ENCODE measurements at regions not wholly inside any gene's neighbourhood (a gene's known extent, or its start where the extent isn't known, plus 50 kb on each side); places are given as distances from the start of the nearest gene placed in this dataset.
"Not testable (repeated sequence)": the region's sequence is repeated elsewhere in the genome, so short reads cannot be mapped to it uniquely, and the experiment has no call there.

GRCh38 chr12:25690996-25691864 lies 138.1 kb upstream of the LMNTD1 start:
- DNase-seq: no peak
- Mint-ChIP-seq H3K27ac (no peak overlapping the region), H3K4me3 (no peak overlapping the region), H3K4me1 (no peaks in the 10 kb centered on the region), H3K27me3 (peaks cover 0 to 5% (median 0%) of the 10 kb centered on the region in 3 donors), H3K36me3 (no peaks in the 10 kb centered on the region), H3K9me3 (peaks cover 0 to 9% (median 3%) of the 10 kb centered on the region in 7 donors)
- no peak for ATAC-seq (ENCODE audit: low read depth in 2 of 2)

GRCh38 chr12:25691865-25692114 lies 138.7 kb upstream of the LMNTD1 start:
- Mint-ChIP-seq H3K27ac (peak overlapping the region in 1 of 6 donors; percentile 54), H3K9me3 (peaks cover 0 to 14% (median 6%) of the 10 kb centered on the region in 7 donors), H3K4me3 (no peak overlapping the region), H3K36me3 (no peaks in the 10 kb centered on the region), H3K27me3 (peaks cover 0 to 5% (median 0%) of the 10 kb centered on the region in 3 donors), H3K4me1 (no peaks in the 10 kb centered on the region)
- DNase-seq (no peak), ATAC-seq (ENCODE audit: low read depth in 2 of 2) (no peak)

- no peak for DNase-seq
- Mint-ChIP-seq H3K27ac (peak overlapping the region in 1 of 6 donors; percentile 54), H3K36me3 (no peaks in the 10 kb centered on the region), H3K4me3 (no peak overlapping the region), H3K4me1 (no peaks in the 10 kb centered on the region), H3K9me3 (peaks cover 0 to 14% (median 4%) of the 10 kb centered on the region in 7 donors), H3K27me3 (peaks cover 0 to 5% (median 0%) of the 10 kb centered on the region in 3 donors)
- no peak for ATAC-seq (ENCODE audit: low read depth in 2 of 2)
Measured at GRCh38 chr12:25692115-25693035, 139.3 kb upstream of the LMNTD1 start.

GRCh38 chr12:25694072-25694471 lies 141.0 kb upstream of the LMNTD1 start:
- Mint-ChIP-seq H3K4me1 (no peaks in the 10 kb centered on the region), H3K9me3 (peaks cover 0 to 11% (median 3%) of the 10 kb centered on the region in 7 donors), H3K27me3 (peaks cover 0 to 5% (median 5%) of the 10 kb centered on the region in 3 donors), H3K27ac (no peak overlapping the region), H3K4me3 (no peak overlapping the region), H3K36me3 (no peaks in the 10 kb centered on the region)
- ATAC-seq (ENCODE audit: low read depth in 2 of 2) (no peak), DNase-seq (no peak)

- no peak overlapping the region for H3K27ac Mint-ChIP-seq
- DNase-seq (no peak), ATAC-seq (ENCODE audit: low read depth in 2 of 2) (no peak)
- no peaks in the 10 kb centered on the region for H3K4me1 Mint-ChIP-seq
- H3K9me3 Mint-ChIP-seq: peaks cover 0 to 11% (median 3%) of the 10 kb centered on the region in 7 donors
- H3K4me3 Mint-ChIP-seq: no peak overlapping the region
- H3K27me3 Mint-ChIP-seq: peaks cover 0 to 5% (median 0%) of the 10 kb centered on the region in 3 donors
- no peaks in the 10 kb centered on the region for H3K36me3 Mint-ChIP-seq
Measured at GRCh38 chr12:25695574-25695973, 142.5 kb upstream of the LMNTD1 start.

GRCh38 chr12:25698772-25699171 lies 145.7 kb upstream of the LMNTD1 start:
- no peak overlapping the region for H3K27ac Mint-ChIP-seq
- no peak overlapping the region for H3K4me3 Mint-ChIP-seq
- ATAC-seq (ENCODE audit: low read depth in 2 of 2) (no peak), DNase-seq (no peak)
- peaks cover 0 to 5% (median 0%) of the 10 kb centered on the region in 3 donors for H3K27me3 Mint-ChIP-seq
- no peaks in the 10 kb centered on the region for H3K36me3 Mint-ChIP-seq
- H3K4me1 Mint-ChIP-seq: no peaks in the 10 kb centered on the region
- H3K9me3 Mint-ChIP-seq: peaks cover 0 to 11% (median 4%) of the 10 kb centered on the region in 7 donors

- H3K27me3 Mint-ChIP-seq: peaks cover 0 to 5% (median 0%) of the 10 kb centered on the region in 3 donors
- no peaks in the 10 kb centered on the region for H3K4me1 Mint-ChIP-seq
- ATAC-seq (ENCODE audit: low read depth in 2 of 2) (no peak), DNase-seq (no peak)
- H3K4me3 Mint-ChIP-seq: no peak overlapping the region
- H3K36me3 Mint-ChIP-seq: no peaks in the 10 kb centered on the region
- H3K27ac Mint-ChIP-seq: no peak overlapping the region
- peaks cover 0 to 11% (median 4%) of the 10 kb centered on the region in 7 donors for H3K9me3 Mint-ChIP-seq
Measured at GRCh38 chr12:25699454-25699853, 146.4 kb upstream of the LMNTD1 start.

- ATAC-seq (ENCODE audit: low read depth in 2 of 2) (no peak), DNase-seq (no peak)
- Mint-ChIP-seq H3K27ac (no peak overlapping the region), H3K36me3 (peaks cover 0 to 2% of the 10 kb centered on the region in 2 donors), H3K9me3 (peaks cover 0 to 11% (median 4%) of the 10 kb centered on the region in 7 donors), H3K27me3 (peaks cover 0 to 5% (median 0%) of the 10 kb centered on the region in 3 donors), H3K4me3 (peak overlapping the region in 1 of 8 donors; percentile 53), H3K4me1 (no peaks in the 10 kb centered on the region)
Measured at GRCh38 chr12:25701290-25701689, 148.2 kb upstream of the LMNTD1 start.

- Mint-ChIP-seq H3K27ac (no peak overlapping the region), H3K9me3 (peaks cover 0 to 5% (median 0%) of the 10 kb centered on the region in 7 donors), H3K4me3 (no peak overlapping the region), H3K27me3 (peaks cover 0 to 5% (median 0%) of the 10 kb centered on the region in 3 donors), H3K36me3 (peaks cover 0 to 9% of the 10 kb centered on the region in 2 donors), H3K4me1 (no peaks in the 10 kb centered on the region)
- DNase-seq: no peak
- no peak for ATAC-seq (ENCODE audit: low read depth in 2 of 2)
Measured at GRCh38 chr12:25702553-25702952, 149.5 kb upstream of the LMNTD1 start.

GRCh38 chr12:25705261-25705660 lies 152.2 kb upstream of the LMNTD1 start:
- ATAC-seq (ENCODE audit: low read depth in 2 of 2) (no peak), DNase-seq (no peak)
- no peak overlapping the region for H3K4me3 Mint-ChIP-seq
- no peaks in the 10 kb centered on the region for H3K27me3 Mint-ChIP-seq
- H3K4me1 Mint-ChIP-seq: no peaks in the 10 kb centered on the region
- H3K27ac Mint-ChIP-seq: no peak overlapping the region
- peaks cover 0 to 9% of the 10 kb centered on the region in 2 donors for H3K36me3 Mint-ChIP-seq
- H3K9me3 Mint-ChIP-seq: peaks cover 0 to 8% (median 3%) of the 10 kb centered on the region in 7 donors

GRCh38 chr12:25706646-25707045 lies 153.6 kb upstream of the LMNTD1 start:
- H3K9me3 Mint-ChIP-seq; H3K27me3 Mint-ChIP-seq; ATAC-seq (ENCODE audit: low read depth in 2 of 2); H3K27ac Mint-ChIP-seq; H3K4me3 Mint-ChIP-seq; H3K36me3 Mint-ChIP-seq; H3K4me1 Mint-ChIP-seq; DNase-seq: not testable (repeated sequence)

- Mint-ChIP-seq H3K4me3 (no peak overlapping the region), H3K4me1 (no peaks in the 10 kb centered on the region), H3K27ac (no peak overlapping the region), H3K27me3 (no peaks in the 10 kb centered on the region), H3K9me3 (peaks cover 0 to 8% (median 4%) of the 10 kb centered on the region in 7 donors), H3K36me3 (peaks cover 0 to 9% of the 10 kb centered on the region in 2 donors)
- DNase-seq (no peak), ATAC-seq (ENCODE audit: low read depth in 2 of 2) (no peak)
Measured at GRCh38 chr12:25707056-25707455, 154.0 kb upstream of the LMNTD1 start.

GRCh38 chr12:25708661-25709060 lies 155.6 kb upstream of the LMNTD1 start:
- H3K9me3 Mint-ChIP-seq: peaks cover 0 to 8% (median 4%) of the 10 kb centered on the region in 7 donors
- no peaks in the 10 kb centered on the region for H3K27me3 Mint-ChIP-seq
- peak overlapping the region in 1 of 6 donors; percentile 21 for H3K27ac Mint-ChIP-seq
- H3K4me3 Mint-ChIP-seq: no peak overlapping the region
- DNase-seq (no peak), ATAC-seq (ENCODE audit: low read depth in 2 of 2) (no peak)
- H3K36me3 Mint-ChIP-seq: peaks cover 0 to 9% of the 10 kb centered on the region in 2 donors
- no peaks in the 10 kb centered on the region for H3K4me1 Mint-ChIP-seq
